SHP77 (cell line): ENCODE measurements at regions not wholly inside any gene's neighbourhood (a gene's known extent, or its start where the extent isn't known, plus 50 kb on each side); places are given as distances from the start of the nearest gene placed in this dataset.

Experiments
- DNase-seq, 2 experiments: peaks; one replicate each; lab custom pipeline; 2025; lab: John Stamatoyannopoulos, UW

GRCh38 chr10:76735866-76736265 lies 901.7 kb downstream of the KCNMA1 start:
- DNase-seq: no peak

- DNase-seq: no peak
These were observed 904.1 kb downstream of the KCNMA1 start for GRCh38 chr10:76733441-76733936.

- DNase-seq: no peak
These were observed 905.3 kb downstream of the KCNMA1 start for GRCh38 chr10:76732306-76732705.

- no peak for DNase-seq
These were observed 907.6 kb downstream of the KCNMA1 start for GRCh38 chr10:76729841-76730487.

- DNase-seq: no peak
These were observed 908.3 kb downstream of the KCNMA1 start for GRCh38 chr10:76729346-76729745.

GRCh38 chr10:76727038-76727437 lies 910.6 kb downstream of the KCNMA1 start:
- no peak for DNase-seq

GRCh38 chr10:76723844-76724243 lies 913.8 kb downstream of the KCNMA1 start:
- no peak for DNase-seq

- no peak for DNase-seq
These were observed 915.6 kb downstream of the KCNMA1 start for GRCh38 chr10:76721891-76722505.

- DNase-seq: no peak
These were observed 918.6 kb downstream of the KCNMA1 start for GRCh38 chr10:76719006-76719405.

GRCh38 chr10:76717141-76717540 lies 920.5 kb downstream of the KCNMA1 start:
- no peak for DNase-seq

GRCh38 chr10:76711222-76711997 lies 926.2 kb downstream of the KCNMA1 start:
- DNase-seq: no peak

GRCh38 chr10:76700241-76700640 lies 937.4 kb downstream of the KCNMA1 start:
- DNase-seq: no peak

- DNase-seq: no peak
These were observed 939.7 kb downstream of the KCNMA1 start for GRCh38 chr10:76697923-76698322.

- DNase-seq: no peak
These were observed 942.5 kb downstream of the KCNMA1 start for GRCh38 chr10:76695069-76695468.

- DNase-seq: no peak
These were observed 951.4 kb downstream of the KCNMA1 start for GRCh38 chr10:76686201-76686600.

- DNase-seq: no peak
These were observed 952.6 kb downstream of the KCNMA1 start for GRCh38 chr10:76684968-76685367.

- no peak for DNase-seq
These were observed 956.5 kb downstream of the KCNMA1 start for GRCh38 chr10:76681153-76681552.

GRCh38 chr10:76679030-76679429 lies 958.6 kb downstream of the KCNMA1 start:
- no peak for DNase-seq

- no peak for DNase-seq
These were observed 961.5 kb downstream of the KCNMA1 start for GRCh38 chr10:76675951-76676587.

- no peak for DNase-seq
These were observed 962.1 kb downstream of the KCNMA1 start for GRCh38 chr10:76675561-76675950.

- no peak for DNase-seq
These were observed 969.9 kb downstream of the KCNMA1 start for GRCh38 chr10:76667408-76668370.
